Hepatocyte (in vitro differentiated cells): ENCODE measurements at regions not wholly inside any gene's neighbourhood (a gene's known extent, or its start where the extent isn't known, plus 50 kb on each side); places are given as distances from the start of the nearest gene placed in this dataset.

Experiments
- DNase-seq: peaks from one replicate; pipeline ENCODE4 v3.0.0-alpha.2; 2016; ENCODE audit warnings: low spot score
- H2AFZ ChIP-seq: fragments of 200-600 bp; sonication (generic); 2 replicates; pipeline ENCODE4 v1.6.0; 2016; ENCODE audit warnings: antibody characterized with exemption, mild to moderate bottlenecking
- H3K27ac ChIP-seq: fragments of 200-600 bp; sonication (generic); 2 replicates; pipeline ENCODE4 v1.5.1; 2016; ENCODE audit warnings: mild to moderate bottlenecking
- H3K27me3 ChIP-seq: fragments of 200-600 bp; sonication (generic); 2 replicates; pipeline ENCODE4 v1.6.1; 2016
- H3K36me3 ChIP-seq: fragments of 200-600 bp; sonication (generic); replicated peaks from 2 replicates; pipeline ENCODE4 v1.5.1; 2016; ENCODE audit warnings: low read depth; ENCODE audit not compliant: insufficient read depth
- H3K4me1 ChIP-seq: fragments of 200-600 bp; sonication (generic); 2 replicates; pipeline ENCODE4 v1.5.1; 2016; ENCODE audit warnings: mild to moderate bottlenecking, moderate library complexity; ENCODE audit not compliant: insufficient read depth
- H3K4me2 ChIP-seq: fragments of 200-600 bp; sonication (generic); 2 replicates; pipeline ENCODE4 v1.6.0; 2016
- H3K4me3 ChIP-seq: fragments of 200-600 bp; sonication (generic); 2 replicates; pipeline ENCODE4 v1.5.1; 2016; ENCODE audit warnings: mild to moderate bottlenecking
- H3K79me2 ChIP-seq: fragments of 200-600 bp; sonication (generic); 2 replicates; pipeline ENCODE4 v1.6.0; 2017; ENCODE audit warnings: mild to moderate bottlenecking
- H3K9me2 ChIP-seq: fragments of 200-600 bp; sonication (generic); replicated peaks from 2 replicates; pipeline ENCODE4 v1.6.0; 2017; ENCODE audit warnings: mild to moderate bottlenecking; ENCODE audit not compliant: insufficient read depth
- H3K9me3 ChIP-seq: fragments of 200-600 bp; sonication (generic); 2 replicates; pipeline ENCODE4 v1.5.1; 2016; ENCODE audit warnings: low read depth, mild to moderate bottlenecking
- H4K20me1 ChIP-seq: fragments of 200-600 bp; sonication (generic); 2 replicates; pipeline ENCODE4 v1.6.0; 2016; ENCODE audit warnings: mild to moderate bottlenecking; ENCODE audit not compliant: insufficient read depth, poor library complexity, severe bottlenecking
- EZH2 ChIP-seq: fragments of 200-600 bp; sonication (generic); IDR thresholded peaks from 2 replicates; pipeline ENCODE4 v1.6.1; 2016; ENCODE audit warnings: antibody characterized with exemption, mild to moderate bottlenecking, borderline replicate concordance
- EZH2phosphoT487 ChIP-seq: fragments of 200-600 bp; sonication (generic); IDR thresholded peaks from one replicate; pipeline ENCODE4 v1.6.1; 2018; ENCODE audit warnings: antibody characterized with exemption, mild to moderate bottlenecking, low read depth, moderate library complexity; ENCODE audit not compliant: unreplicated experiment, severe bottlenecking
- WGBS: methylation state at CpG from one replicate; pipeline ENCODE4 v1.1.6; 2016; ENCODE audit warnings: low lambda C conversion rate; ENCODE audit errors: missing lambda C conversion rate; 5-methylcytosine and 5-hydroxymethylcytosine counted together
- TF ChIP-seq, protein P1 (sequence below): fragments of 200-600 bp; sonication (generic); IDR thresholded peaks from 2 replicates; pipeline ENCODE4 v1.5.1; 2016; ENCODE audit warnings: antibody characterized with exemption, mild to moderate bottlenecking; ENCODE audit not compliant: poor library complexity

DNA sequence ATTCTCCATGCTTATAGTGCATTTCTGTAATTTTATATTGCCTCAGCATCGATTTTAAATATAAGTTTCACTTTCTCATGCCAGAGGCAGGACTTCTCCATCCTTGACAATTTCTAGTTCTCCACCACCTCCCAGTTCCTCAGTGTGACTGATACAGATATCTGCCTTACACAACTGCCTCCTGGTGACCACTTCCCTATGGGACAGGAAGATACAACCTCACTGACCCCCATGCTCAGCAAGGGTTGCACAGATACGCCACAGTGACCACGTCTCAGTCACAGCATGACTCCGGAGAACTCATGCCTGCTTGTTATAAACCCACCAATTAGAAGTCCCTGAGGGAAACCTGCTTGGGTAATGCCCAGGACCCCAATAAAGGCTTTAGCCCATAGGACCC is 284.0 kb upstream of the MC4R start:
- H3K9me2 ChIP-seq, result no peaks in the 10 kb centered on the region
- H4K20me1 ChIP-seq, result no peaks in the 10 kb centered on the region
- no peaks in the 10 kb centered on the region for H3K4me1 ChIP-seq
- H3K79me2 ChIP-seq, result no peaks in the 10 kb centered on the region
- TF ChIP-seq EZH2phosphoT487 (no peak), EZH2 (no peak)
- TF ChIP-seq, protein P1, sequence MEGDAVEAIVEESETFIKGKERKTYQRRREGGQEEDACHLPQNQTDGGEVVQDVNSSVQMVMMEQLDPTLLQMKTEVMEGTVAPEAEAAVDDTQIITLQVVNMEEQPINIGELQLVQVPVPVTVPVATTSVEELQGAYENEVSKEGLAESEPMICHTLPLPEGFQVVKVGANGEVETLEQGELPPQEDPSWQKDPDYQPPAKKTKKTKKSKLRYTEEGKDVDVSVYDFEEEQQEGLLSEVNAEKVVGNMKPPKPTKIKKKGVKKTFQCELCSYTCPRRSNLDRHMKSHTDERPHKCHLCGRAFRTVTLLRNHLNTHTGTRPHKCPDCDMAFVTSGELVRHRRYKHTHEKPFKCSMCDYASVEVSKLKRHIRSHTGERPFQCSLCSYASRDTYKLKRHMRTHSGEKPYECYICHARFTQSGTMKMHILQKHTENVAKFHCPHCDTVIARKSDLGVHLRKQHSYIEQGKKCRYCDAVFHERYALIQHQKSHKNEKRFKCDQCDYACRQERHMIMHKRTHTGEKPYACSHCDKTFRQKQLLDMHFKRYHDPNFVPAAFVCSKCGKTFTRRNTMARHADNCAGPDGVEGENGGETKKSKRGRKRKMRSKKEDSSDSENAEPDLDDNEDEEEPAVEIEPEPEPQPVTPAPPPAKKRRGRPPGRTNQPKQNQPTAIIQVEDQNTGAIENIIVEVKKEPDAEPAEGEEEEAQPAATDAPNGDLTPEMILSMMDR, result no peak
- H3K27me3 ChIP-seq, result no peaks in the 10 kb centered on the region
- H3K36me3 ChIP-seq, result no peaks in the 10 kb centered on the region
- H3K4me2 ChIP-seq, result no peak overlapping the region
- H3K9me3 ChIP-seq, result no peaks in the 10 kb centered on the region
- WGBS, result 92% methylated on average over 4 of the region's 4 CpGs
- H2AFZ ChIP-seq, result no peak overlapping the region
- no peak for DNase-seq
- no peak overlapping the region for H3K27ac ChIP-seq
- no peak overlapping the region for H3K4me3 ChIP-seq

DNA sequence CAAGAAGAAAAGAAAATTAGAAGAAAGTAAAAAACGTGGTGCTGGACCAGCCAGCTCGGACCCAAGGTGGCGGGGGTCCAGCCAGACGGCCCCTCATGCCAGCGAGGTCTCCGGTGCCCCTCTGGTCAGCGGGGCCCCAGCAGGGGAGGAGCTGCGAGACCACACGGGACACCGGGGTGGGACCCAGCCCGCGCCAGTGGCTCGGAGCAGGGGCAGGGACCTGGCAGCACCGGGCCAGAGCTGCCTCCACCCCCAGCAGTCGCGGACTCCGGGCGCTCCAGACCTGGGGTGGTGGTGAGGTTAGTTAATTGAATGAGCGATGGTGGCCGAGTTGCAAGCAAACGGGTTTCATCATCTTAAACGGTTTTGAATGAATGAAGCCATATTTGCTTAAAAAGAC is 289.9 kb upstream of the MC4R start:
- no peaks in the 10 kb centered on the region for H3K27me3 ChIP-seq
- no peaks in the 10 kb centered on the region for H3K9me2 ChIP-seq
- no peaks in the 10 kb centered on the region for H4K20me1 ChIP-seq
- H3K9me3 ChIP-seq, result no peaks in the 10 kb centered on the region
- H3K4me3 ChIP-seq, result no peak overlapping the region
- H3K79me2 ChIP-seq, result no peaks in the 10 kb centered on the region
- no peak for DNase-seq
- H3K4me1 ChIP-seq, result no peaks in the 10 kb centered on the region
- H2AFZ ChIP-seq, result no peak overlapping the region
- WGBS, result 94% methylated on average over 22 of the region's 22 CpGs
- no peaks in the 10 kb centered on the region for H3K36me3 ChIP-seq
- H3K27ac ChIP-seq, result no peak overlapping the region
- TF ChIP-seq, protein P1, result no peak
- no peak for TF ChIP-seq EZH2phosphoT487
- TF ChIP-seq EZH2, result no peak
- H3K4me2 ChIP-seq, result no peak overlapping the region

DNA sequence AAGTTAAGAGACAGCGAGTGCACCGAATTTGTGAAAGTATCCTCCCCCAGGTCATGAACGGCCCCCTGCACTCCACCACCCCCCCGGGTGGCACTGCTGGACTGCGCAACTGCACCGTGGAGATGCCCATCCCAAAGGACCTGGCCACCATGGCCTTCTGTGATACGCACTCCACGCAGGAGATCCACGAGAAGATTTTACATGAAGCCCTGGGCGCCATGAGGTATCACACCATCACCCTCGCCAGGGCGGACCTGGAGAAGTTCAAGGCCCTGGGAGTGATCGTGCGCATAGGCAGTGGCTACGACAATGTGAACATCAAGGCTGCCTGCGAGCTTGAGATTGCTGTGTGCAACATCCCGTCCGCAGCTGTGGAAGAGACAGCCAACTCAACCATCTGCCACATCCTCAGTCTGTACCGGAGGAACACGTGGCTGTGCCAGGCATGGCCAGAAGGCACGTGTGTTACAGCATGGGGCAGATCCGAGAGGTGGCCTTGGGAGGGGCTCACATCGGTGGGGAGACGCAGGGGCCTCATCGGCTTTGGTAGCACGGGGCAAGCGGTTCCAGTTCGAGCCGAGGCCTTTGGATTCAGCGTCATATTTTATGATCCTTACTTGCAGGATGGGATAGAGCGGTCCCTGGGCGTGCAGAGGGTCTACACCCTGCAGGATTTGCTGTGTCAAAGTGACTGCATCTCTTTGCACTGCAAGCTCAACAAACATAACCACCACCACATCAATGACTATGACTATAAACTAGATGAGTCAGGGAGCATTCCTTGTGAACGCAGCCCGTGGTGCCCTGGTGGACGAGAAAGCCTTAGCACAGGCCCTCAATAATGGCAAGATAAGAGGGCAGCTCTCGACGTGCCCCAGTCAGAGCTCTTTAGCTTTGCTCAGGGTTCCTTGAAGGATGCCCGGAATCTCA is 290.8 kb upstream of the MC4R start:
- no peaks in the 10 kb centered on the region for H4K20me1 ChIP-seq
- 97% methylated on average over 38 of the region's 38 CpGs for WGBS

More for the DNA sequence above, 290.8 kb upstream of the MC4R start:
- no peak for TF ChIP-seq EZH2
- TF ChIP-seq, protein P1, result no peak
- no peak for TF ChIP-seq EZH2phosphoT487
- no peak overlapping the region for H2AFZ ChIP-seq
- no peaks in the 10 kb centered on the region for H3K27me3 ChIP-seq
- no peak overlapping the region for H3K4me3 ChIP-seq
- no peaks in the 10 kb centered on the region for H3K36me3 ChIP-seq
- H3K79me2 ChIP-seq, result no peaks in the 10 kb centered on the region
- DNase-seq, result no peak
- no peak overlapping the region for H3K27ac ChIP-seq
- H3K4me2 ChIP-seq, result no peak overlapping the region
- no peaks in the 10 kb centered on the region for H3K4me1 ChIP-seq
- no peaks in the 10 kb centered on the region for H3K9me3 ChIP-seq
- no peaks in the 10 kb centered on the region for H3K9me2 ChIP-seq
